ENCODE measurements at regions not wholly inside any gene's neighbourhood (a gene's known extent, or its start where the extent isn't known, plus 50 kb on each side); places are given as distances from the start of the nearest gene placed in this dataset.

DNA sequence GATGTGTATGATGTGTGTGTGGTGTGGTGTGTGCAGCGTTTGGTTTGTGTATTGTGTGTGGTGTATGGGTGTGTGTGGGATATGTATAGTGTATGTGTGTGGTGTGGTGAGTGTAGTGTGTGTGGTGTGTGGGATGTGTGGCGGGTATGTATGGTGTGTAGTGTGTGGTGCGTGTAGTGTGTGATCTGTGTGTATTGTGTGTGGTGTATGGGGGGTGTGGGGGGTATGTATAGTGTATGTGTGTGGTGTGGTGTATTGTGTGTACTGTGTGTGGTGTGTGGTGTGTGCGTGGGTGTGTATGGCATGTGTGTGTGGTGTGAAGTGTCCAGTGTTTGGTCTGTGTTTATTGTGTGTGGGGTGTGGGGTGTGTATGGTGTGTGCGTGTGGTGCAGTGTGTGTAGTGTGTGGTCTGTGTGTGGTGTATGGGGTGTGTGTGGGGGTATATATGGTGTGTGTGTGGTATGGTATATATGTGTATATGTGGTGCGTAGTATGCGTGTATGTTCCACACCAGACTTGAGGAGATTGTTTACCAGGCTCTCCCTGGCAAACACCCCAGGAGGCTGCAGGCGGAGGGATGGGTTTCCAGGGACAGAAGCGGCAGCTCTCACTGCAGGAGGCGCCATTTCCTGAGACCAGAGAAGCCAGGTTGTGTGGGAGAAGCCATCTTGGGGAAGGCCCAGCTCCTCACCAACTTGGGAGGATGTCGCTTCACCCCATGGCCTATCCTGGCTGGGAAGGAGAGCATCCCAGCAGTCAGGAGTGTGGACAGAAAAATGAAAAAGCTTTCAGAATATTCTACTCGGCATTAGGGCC is 138.1 kb downstream of the NXNL2 start:
- no peak for TF ChIP-seq POLR2A (IDR thresholded peaks at IDR 0.05; ENCODE audit: low read depth, low read length)
- no peak for TF ChIP-seq POLR2AphosphoS5 (IDR thresholded peaks at IDR 0.05; ENCODE audit: low read depth, low read length)
- no peak for TF ChIP-seq PAX5 (IDR thresholded peaks at IDR 0.05; ENCODE audit: insufficient read depth, low read length, severe bottlenecking)
- no peak for TF ChIP-seq SPI1 (IDR thresholded peaks at IDR 0.05; ENCODE audit: low read depth, low read length)

DNA sequence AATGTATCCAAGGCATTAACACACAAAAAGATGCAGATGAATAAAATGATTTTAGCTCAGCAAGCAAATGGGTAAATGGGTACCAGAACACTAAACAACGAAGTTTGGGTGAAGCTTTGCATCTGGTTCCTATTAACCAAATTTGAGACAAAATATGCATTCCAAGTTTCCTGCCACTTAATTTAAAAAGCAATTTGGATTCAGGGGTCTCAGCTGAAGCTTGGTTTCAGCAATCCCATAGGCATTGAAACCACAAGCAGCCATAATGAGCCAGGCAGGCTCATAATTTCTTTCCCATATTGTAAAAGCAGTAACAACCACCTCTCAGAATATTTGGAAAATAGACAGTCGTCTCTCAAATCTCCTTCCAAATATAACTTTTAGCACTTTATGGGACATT is 138.9 kb downstream of the NXNL2 start:
- TF ChIP-seq PAX5 (IDR thresholded peaks at IDR 0.05; ENCODE audit: insufficient read depth, low read length, severe bottlenecking) = no peak
- TF ChIP-seq TAF1 (IDR thresholded peaks at IDR 0.05; ENCODE audit: low read depth, low read length) = no peak
- TF ChIP-seq SPI1 (IDR thresholded peaks at IDR 0.05; ENCODE audit: low read depth, low read length) = no peak
- TF ChIP-seq POLR2A (IDR thresholded peaks at IDR 0.05; ENCODE audit: low read depth, low read length) = no peak
- TF ChIP-seq POLR2AphosphoS5 (IDR thresholded peaks at IDR 0.05; ENCODE audit: low read depth, low read length) = no peak
- TF ChIP-seq POU2F2 (IDR thresholded peaks at IDR 0.05; ENCODE audit: low read depth, low read length) = no peak
- FAIRE-seq (no peak), DNase-seq (ENCODE audit: insufficient read length, low spot score) (no peak)

More for the DNA sequence above, 138.1 kb downstream of the NXNL2 start:
- FAIRE-seq = no peak
- DNase-seq (ENCODE audit: insufficient read length, low spot score) = no peak

- TF ChIP-seq SPI1 (IDR thresholded peaks at IDR 0.05; ENCODE audit: low read depth, low read length) (no peak), TAF1 (IDR thresholded peaks at IDR 0.05; ENCODE audit: low read depth, low read length) (no peak), PAX5 (IDR thresholded peaks at IDR 0.05; ENCODE audit: insufficient read depth, low read length, severe bottlenecking) (no peak), POLR2A (IDR thresholded peaks at IDR 0.05; ENCODE audit: low read depth, low read length) (no peak), POU2F2 (IDR thresholded peaks at IDR 0.05; ENCODE audit: low read depth, low read length) (no peak), POLR2AphosphoS5 (IDR thresholded peaks at IDR 0.05; ENCODE audit: low read depth, low read length) (no peak)
- DNase-seq (ENCODE audit: insufficient read length, low spot score) (no peak), FAIRE-seq (no peak)
Measured at GRCh38 chr9:88676644-88677043, 141.7 kb downstream of the NXNL2 start.

DNA sequence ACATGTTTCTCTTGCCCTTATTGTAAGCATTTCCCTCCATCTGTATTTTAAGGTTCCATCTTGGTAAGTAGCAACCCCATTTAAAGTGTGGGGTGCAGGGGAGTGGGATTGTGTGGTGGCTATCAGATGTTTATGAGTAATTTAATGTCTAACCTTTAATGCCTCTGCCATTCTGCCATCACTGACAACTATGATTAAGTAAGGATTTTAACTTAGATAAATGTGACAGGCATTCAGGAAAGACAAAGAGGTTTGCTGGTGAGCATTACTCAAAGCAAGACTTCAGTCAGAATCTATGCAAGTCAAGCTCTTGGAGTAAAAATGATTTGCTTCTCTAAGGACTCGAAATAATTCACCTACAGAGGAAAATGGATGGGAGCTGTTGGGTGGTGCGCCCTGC is 143.0 kb downstream of the NXNL2 start:
- DNase-seq (ENCODE audit: insufficient read length, low spot score) = no peak
- no peak for TF ChIP-seq POU2F2 (IDR thresholded peaks at IDR 0.05; ENCODE audit: low read depth, low read length)
- no peak for TF ChIP-seq TAF1 (IDR thresholded peaks at IDR 0.05; ENCODE audit: low read depth, low read length)
- no peak for TF ChIP-seq SPI1 (IDR thresholded peaks at IDR 0.05; ENCODE audit: low read depth, low read length)
- TF ChIP-seq PAX5 (IDR thresholded peaks at IDR 0.05; ENCODE audit: insufficient read depth, low read length, severe bottlenecking) = no peak
- TF ChIP-seq POLR2A (IDR thresholded peaks at IDR 0.05; ENCODE audit: low read depth, low read length) = no peak
- no peak for TF ChIP-seq POLR2AphosphoS5 (IDR thresholded peaks at IDR 0.05; ENCODE audit: low read depth, low read length)
- no peak for FAIRE-seq

GRCh38 chr9:88678431-88678830 is 143.5 kb downstream of the NXNL2 start:
- no peak for TF ChIP-seq POLR2AphosphoS5 (IDR thresholded peaks at IDR 0.05; ENCODE audit: low read depth, low read length)
- no peak for TF ChIP-seq POLR2A (IDR thresholded peaks at IDR 0.05; ENCODE audit: low read depth, low read length)
- no peak for TF ChIP-seq SPI1 (IDR thresholded peaks at IDR 0.05; ENCODE audit: low read depth, low read length)
- TF ChIP-seq TAF1 (IDR thresholded peaks at IDR 0.05; ENCODE audit: low read depth, low read length) = no peak
- no peak for TF ChIP-seq PAX5 (IDR thresholded peaks at IDR 0.05; ENCODE audit: insufficient read depth, low read length, severe bottlenecking)
- TF ChIP-seq POU2F2 (IDR thresholded peaks at IDR 0.05; ENCODE audit: low read depth, low read length) = no peak
- FAIRE-seq (no peak), DNase-seq (ENCODE audit: insufficient read length, low spot score) (no peak)

DNA sequence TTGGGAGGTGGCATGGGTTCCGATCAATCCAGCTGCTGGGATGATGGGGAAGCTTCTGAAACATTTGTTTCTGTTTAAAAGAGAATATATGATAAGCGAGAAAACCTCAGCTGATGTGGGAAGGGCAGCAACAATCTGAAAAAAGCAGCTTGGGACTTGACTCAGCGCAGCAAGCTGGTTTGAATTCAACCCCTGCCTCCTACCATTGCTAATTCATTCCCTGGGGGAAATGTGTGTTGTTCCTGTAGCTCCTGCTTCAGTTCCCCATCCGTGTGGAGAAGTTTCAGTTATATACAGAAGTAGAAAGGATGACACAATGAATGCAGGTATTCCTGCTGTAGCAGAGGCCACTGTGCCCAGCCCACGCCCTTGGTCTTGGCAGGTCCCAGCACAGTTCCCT is 145.1 kb downstream of the NXNL2 start:
- DNase-seq (ENCODE audit: insufficient read length, low spot score) (no peak), FAIRE-seq (no peak)
- TF ChIP-seq PAX5 (IDR thresholded peaks at IDR 0.05; ENCODE audit: insufficient read depth, low read length, severe bottlenecking) (no peak), POLR2AphosphoS5 (IDR thresholded peaks at IDR 0.05; ENCODE audit: low read depth, low read length) (no peak), TAF1 (IDR thresholded peaks at IDR 0.05; ENCODE audit: low read depth, low read length) (no peak), POLR2A (IDR thresholded peaks at IDR 0.05; ENCODE audit: low read depth, low read length) (no peak), POU2F2 (IDR thresholded peaks at IDR 0.05; ENCODE audit: low read depth, low read length) (no peak), SPI1 (IDR thresholded peaks at IDR 0.05; ENCODE audit: low read depth, low read length) (no peak)

- FAIRE-seq (no peak), DNase-seq (ENCODE audit: insufficient read length, low spot score) (no peak)
- no peak for TF ChIP-seq TAF1 (IDR thresholded peaks at IDR 0.05; ENCODE audit: low read depth, low read length)
- TF ChIP-seq SPI1 (IDR thresholded peaks at IDR 0.05; ENCODE audit: low read depth, low read length) = no peak
- no peak for TF ChIP-seq POLR2A (IDR thresholded peaks at IDR 0.05; ENCODE audit: low read depth, low read length)
- no peak for TF ChIP-seq POU2F2 (IDR thresholded peaks at IDR 0.05; ENCODE audit: low read depth, low read length)
- TF ChIP-seq PAX5 (IDR thresholded peaks at IDR 0.05; ENCODE audit: insufficient read depth, low read length, severe bottlenecking) = no peak
Measured at GRCh38 chr9:88680505-88681160, 145.7 kb downstream of the NXNL2 start.

DNA sequence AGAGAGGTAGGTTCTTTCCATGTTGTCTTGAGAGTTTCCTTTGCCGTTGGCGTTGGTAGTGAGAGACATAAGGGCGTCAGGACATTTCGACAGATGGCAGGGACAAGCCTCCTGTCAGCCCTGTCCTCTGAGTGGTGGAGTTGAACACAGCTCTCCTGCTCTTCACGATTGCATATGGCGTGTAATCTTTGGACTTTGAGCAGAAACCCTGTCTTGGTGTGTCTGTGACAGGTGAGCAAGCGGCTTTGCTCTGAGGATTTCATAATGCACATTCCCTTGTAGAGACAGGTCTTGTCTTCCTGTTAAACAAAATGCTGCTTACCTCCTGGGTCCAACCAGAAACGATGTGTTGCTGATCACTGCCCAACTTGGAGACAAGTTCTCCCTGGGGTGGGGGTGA is 146.5 kb downstream of the NXNL2 start:
- TF ChIP-seq TAF1 (IDR thresholded peaks at IDR 0.05; ENCODE audit: low read depth, low read length) = no peak
- TF ChIP-seq POLR2AphosphoS5 (IDR thresholded peaks at IDR 0.05; ENCODE audit: low read depth, low read length) = no peak
- TF ChIP-seq SPI1 (IDR thresholded peaks at IDR 0.05; ENCODE audit: low read depth, low read length) = no peak
- no peak for TF ChIP-seq PAX5 (IDR thresholded peaks at IDR 0.05; ENCODE audit: insufficient read depth, low read length, severe bottlenecking)

GRCh38 chr9:88682431-88682831 is 147.5 kb downstream of the NXNL2 start:
- FAIRE-seq = no peak
- no peak for TF ChIP-seq POLR2A (IDR thresholded peaks at IDR 0.05; ENCODE audit: low read depth, low read length)
- TF ChIP-seq PAX5 (IDR thresholded peaks at IDR 0.05; ENCODE audit: insufficient read depth, low read length, severe bottlenecking) = no peak
- no peak for TF ChIP-seq POLR2AphosphoS5 (IDR thresholded peaks at IDR 0.05; ENCODE audit: low read depth, low read length)
- TF ChIP-seq SPI1 (IDR thresholded peaks at IDR 0.05; ENCODE audit: low read depth, low read length) = no peak
- no peak for TF ChIP-seq POU2F2 (IDR thresholded peaks at IDR 0.05; ENCODE audit: low read depth, low read length)
- no peak for TF ChIP-seq TAF1 (IDR thresholded peaks at IDR 0.05; ENCODE audit: low read depth, low read length)
- no peak for DNase-seq (ENCODE audit: insufficient read length, low spot score)

More for the DNA sequence above, 146.5 kb downstream of the NXNL2 start:
- no peak for DNase-seq (ENCODE audit: insufficient read length, low spot score)
- no peak for FAIRE-seq

All from GM12891 (cell line).